NCI-H69 (cell line): ENCODE measurements at regions not wholly inside any gene's neighbourhood (a gene's known extent, or its start where the extent isn't known, plus 50 kb on each side); places are given as distances from the start of the nearest gene placed in this dataset.

Experiments used
- DNase-seq: peaks from one replicate; lab custom pipeline; 2025; lab: John Stamatoyannopoulos, UW

DNA sequence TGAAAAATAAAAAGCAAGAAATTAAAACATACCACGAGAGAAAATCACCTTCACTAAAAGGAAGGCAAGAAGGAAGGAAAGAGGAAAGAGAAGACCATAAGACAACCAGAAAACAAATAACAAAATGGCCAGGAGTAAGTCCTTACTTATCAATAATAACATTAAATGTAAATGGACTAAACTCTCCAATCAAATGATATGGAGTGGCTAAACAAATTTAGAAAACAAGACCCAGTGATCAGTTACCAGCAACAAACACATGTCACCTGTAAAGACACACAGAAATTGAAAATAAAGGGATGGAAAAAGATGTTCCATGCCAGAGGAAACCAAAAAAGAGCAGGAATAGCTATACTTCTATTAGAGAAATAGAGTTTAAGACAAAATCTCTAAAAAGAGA, 85.0 kb upstream of the SLC38A4 start:
- DNase-seq, result no peak

DNA sequence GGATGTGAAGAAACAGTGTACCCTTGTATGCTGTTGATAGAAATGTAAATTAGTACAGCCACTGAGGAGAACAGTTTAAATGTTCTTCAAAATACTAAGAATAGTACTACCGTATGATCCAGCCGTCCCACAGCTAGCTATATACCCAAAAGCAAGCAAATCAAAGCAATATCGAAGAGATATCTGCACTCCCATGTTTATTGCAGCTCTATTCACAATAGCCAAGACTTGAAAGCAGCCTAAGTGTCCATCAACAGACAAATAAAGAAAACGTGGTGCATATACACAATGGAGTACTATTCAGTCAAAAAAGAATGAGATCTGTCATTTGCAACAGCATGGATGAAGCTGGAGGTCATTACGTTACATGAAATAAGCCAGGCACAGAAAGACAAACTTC, 88.5 kb upstream of the SLC38A4 start:
- no peak for DNase-seq

GRCh38 chr12:46915082-46915481, 89.3 kb upstream of the SLC38A4 start:
- DNase-seq, result no peak

DNA sequence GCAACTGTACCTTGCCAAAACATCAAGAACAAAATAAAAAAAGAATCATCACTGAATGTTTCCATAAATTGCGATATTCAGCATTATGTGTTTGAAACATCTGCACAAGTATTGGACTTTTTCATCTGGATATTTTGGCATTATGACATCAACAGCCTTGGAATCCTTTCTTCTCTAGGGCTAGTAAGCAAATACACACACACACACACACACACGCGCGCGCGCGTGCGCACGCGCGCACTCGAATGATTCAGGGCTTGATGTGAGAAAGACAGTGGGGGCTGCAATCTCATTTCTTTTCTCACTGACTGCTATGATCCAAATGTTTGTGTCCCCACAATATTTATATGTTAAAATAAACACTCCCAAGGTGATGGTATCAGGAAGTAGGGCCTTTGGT, 90.0 kb upstream of the SLC38A4 start:
- no peak for DNase-seq

DNA sequence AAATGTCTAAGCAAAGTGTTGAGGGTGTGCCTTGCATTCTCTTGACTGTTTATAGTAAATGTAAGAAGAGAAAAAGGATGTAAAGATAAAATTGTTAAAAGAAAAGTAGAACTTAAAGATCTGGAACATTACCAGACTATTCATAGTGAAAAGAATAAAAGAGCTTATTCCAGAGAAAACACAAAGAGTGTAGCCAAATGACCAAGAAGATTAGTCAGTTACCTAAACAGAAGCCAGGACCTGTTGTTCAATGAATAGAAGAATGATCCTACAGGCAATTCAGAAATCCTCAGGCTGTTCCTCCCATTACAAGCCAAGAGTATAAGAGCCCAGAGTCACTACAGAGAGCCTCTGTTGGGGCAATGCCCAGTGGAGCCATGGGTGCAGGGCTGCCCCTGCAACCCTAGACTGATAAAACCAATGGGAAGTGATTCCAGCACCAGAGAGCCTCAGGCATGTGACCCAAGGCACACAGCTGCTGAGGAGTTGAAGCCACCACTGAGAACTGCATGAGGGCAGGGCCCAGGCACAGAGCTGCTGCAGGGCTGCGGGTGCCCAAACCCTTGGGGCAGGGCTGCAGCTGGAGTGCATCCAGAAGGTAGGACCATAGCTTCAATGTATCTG, 91.1 kb upstream of the SLC38A4 start:
- DNase-seq, result no peak

DNA sequence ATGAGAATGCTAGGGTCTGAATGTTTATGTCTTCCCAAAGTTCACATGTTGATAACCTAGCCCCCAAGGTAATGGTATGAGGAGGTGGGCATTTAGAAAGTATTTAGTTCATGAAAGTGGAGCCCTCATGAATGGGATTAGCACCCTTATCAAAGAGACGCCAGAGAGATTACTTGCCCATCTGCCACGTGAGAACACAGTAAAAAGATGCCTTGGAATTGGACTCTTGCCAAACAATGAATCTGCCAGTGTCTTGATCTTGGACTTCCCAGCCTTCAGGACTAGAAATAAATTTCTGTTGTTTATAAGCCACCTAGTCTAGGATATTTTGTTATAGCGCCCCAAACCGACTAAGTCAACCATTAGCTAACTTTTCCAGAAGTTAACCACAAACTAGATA, 92.0 kb upstream of the SLC38A4 start:
- no peak for DNase-seq

GRCh38 chr12:46918631-46919030, 92.8 kb upstream of the SLC38A4 start:
- DNase-seq, result no peak

GRCh38 chr12:46919666-46920400, 94.0 kb upstream of the SLC38A4 start:
- no peak for DNase-seq

- DNase-seq, result no peak
These were observed 94.7 kb upstream of the SLC38A4 start for GRCh38 chr12:46920499-46920898.

GRCh38 chr12:46921048-46921763, 95.4 kb upstream of the SLC38A4 start:
- DNase-seq, result no peak

- no peak for DNase-seq
These were observed 96.0 kb upstream of the SLC38A4 start for GRCh38 chr12:46921764-46922133.

GRCh38 chr12:46926526-46926925, 100.7 kb upstream of the SLC38A4 start:
- no peak for DNase-seq

GRCh38 chr12:46930101-46930500, 104.3 kb upstream of the SLC38A4 start:
- no peak for DNase-seq

- DNase-seq, result peak; percentile 53
These were observed 108.2 kb upstream of the SLC38A4 start for GRCh38 chr12:46933947-46934346.

- no peak for DNase-seq
These were observed 108.7 kb upstream of the SLC38A4 start for GRCh38 chr12:46934374-46935111.

GRCh38 chr12:46935271-46935847, 109.6 kb upstream of the SLC38A4 start:
- DNase-seq, result no peak

- no peak for DNase-seq
These were observed 110.2 kb upstream of the SLC38A4 start for GRCh38 chr12:46936042-46936441.

DNA sequence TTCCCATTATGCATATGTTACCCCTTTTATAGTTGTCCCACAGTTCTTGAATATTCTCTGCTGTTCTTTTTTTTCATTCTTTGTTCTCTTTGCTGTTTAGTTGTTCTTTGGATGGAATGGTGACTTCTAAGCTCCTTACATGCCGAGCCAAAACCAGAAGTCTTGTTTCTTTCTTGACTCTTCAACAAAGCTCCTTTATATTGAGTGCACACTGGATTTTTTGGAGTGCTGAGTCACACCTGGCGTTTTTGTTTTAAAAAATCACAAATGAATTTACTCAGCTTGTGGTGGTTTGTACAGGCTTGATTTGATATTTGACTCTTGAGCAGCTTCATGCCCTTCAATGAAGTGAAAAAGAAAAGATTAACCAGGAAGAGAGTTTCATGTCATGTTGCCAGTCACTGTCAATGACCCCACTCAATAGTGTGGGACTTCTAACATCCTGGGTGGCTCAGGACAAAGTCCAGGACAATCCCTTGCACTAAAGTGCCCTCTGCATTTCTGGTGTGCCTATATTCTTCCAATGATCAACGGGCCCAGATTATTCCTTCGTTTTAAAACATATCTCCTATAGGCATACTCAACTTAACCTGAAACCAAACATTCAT, 112.4 kb upstream of the SLC38A4 start:
- DNase-seq, result no peak

GRCh38 chr12:46941981-46942380, 116.2 kb upstream of the SLC38A4 start:
- DNase-seq, result no peak

- no peak for DNase-seq
These were observed 116.8 kb upstream of the SLC38A4 start for GRCh38 chr12:46942579-46942978.

DNA sequence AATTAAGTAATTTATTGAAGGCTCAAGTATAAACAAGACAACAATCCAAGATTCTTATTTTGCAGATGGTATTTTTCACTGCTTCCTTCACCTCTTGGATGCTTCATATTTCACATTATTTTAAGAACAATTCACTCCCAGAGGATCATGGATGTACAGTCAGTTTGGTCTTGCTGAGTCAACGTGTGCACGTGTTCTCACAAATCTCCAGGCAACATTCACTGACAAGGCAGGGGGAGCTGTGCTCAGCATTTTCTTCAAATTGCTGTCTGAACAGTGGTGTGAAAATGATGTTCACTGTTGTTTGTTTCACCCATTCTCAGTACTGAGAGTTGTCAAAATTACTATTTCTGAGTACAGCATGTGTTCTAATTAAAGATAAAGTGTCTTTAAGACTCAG, 118.3 kb upstream of the SLC38A4 start:
- peak; percentile 9 for DNase-seq

GRCh38 chr12:46944771-46945170, 119.0 kb upstream of the SLC38A4 start:
- no peak for DNase-seq
